ENCODE measurements at regions not wholly inside any gene's neighbourhood (a gene's known extent, or its start where the extent isn't known, plus 50 kb on each side); places are given as distances from the start of the nearest gene placed in this dataset.

DNA sequence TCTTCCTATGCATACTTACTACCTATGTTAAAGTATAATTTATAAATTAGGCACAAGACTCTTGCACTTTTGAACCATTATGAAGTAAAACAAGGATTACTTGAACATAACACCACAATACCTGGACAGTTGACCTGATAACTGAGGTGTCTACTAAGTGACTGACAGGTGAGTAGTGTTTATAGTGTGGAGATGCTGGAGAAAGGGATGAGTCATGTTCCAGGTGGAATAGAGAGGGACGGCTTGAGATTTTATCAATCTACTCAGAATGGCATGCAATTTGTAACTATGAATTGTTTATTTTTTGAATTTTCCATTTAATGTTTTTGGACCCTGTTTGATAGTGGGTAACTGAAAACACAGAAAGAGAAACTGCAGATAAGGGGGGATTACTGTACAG lies 287.6 kb downstream of the MAP2K6 start:
- no peak overlapping the region for H2AFZ ChIP-seq (ENCODE audit: low read depth, low read length)
- H3K27me3 ChIP-seq (ENCODE audit: insufficient read depth, low read depth, low read length), result no peaks in the 10 kb centered on the region
- H3K4me2 ChIP-seq (ENCODE audit: low read length), result no peak overlapping the region
- H3K9me3 ChIP-seq (ENCODE audit: low read length), result no peaks in the 10 kb centered on the region
- H3K27ac ChIP-seq (ENCODE audit: low read length), result no peak overlapping the region
- no peaks in the 10 kb centered on the region for H4K20me1 ChIP-seq (ENCODE audit: insufficient read depth)
- no peaks in the 10 kb centered on the region for H3K36me3 ChIP-seq (ENCODE audit: insufficient read depth, low read length)
- no peaks in the 10 kb centered on the region for H3K9me2 ChIP-seq (ENCODE audit: insufficient read depth, low read length)
- H3K79me2 ChIP-seq (replicated peaks; ENCODE audit: insufficient read depth, low read length), result no peaks in the 10 kb centered on the region
- no peak overlapping the region for H3K9ac ChIP-seq (ENCODE audit: low read length)
- H3K4me3 ChIP-seq (ENCODE audit: low read length), result no peak overlapping the region
- TF ChIP-seq, protein P1, sequence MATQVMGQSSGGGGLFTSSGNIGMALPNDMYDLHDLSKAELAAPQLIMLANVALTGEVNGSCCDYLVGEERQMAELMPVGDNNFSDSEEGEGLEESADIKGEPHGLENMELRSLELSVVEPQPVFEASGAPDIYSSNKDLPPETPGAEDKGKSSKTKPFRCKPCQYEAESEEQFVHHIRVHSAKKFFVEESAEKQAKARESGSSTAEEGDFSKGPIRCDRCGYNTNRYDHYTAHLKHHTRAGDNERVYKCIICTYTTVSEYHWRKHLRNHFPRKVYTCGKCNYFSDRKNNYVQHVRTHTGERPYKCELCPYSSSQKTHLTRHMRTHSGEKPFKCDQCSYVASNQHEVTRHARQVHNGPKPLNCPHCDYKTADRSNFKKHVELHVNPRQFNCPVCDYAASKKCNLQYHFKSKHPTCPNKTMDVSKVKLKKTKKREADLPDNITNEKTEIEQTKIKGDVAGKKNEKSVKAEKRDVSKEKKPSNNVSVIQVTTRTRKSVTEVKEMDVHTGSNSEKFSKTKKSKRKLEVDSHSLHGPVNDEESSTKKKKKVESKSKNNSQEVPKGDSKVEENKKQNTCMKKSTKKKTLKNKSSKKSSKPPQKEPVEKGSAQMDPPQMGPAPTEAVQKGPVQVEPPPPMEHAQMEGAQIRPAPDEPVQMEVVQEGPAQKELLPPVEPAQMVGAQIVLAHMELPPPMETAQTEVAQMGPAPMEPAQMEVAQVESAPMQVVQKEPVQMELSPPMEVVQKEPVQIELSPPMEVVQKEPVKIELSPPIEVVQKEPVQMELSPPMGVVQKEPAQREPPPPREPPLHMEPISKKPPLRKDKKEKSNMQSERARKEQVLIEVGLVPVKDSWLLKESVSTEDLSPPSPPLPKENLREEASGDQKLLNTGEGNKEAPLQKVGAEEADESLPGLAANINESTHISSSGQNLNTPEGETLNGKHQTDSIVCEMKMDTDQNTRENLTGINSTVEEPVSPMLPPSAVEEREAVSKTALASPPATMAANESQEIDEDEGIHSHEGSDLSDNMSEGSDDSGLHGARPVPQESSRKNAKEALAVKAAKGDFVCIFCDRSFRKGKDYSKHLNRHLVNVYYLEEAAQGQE (IDR thresholded peaks at IDR 0.05; ENCODE audit: borderline replicate concordance), result no peak
- TF ChIP-seq RAD21 (conservative IDR thresholded peaks at IDR 0.05), result no peak
- no peak for TF ChIP-seq EP300 (conservative IDR thresholded peaks at IDR 0.05; ENCODE audit: poor library complexity, severe bottlenecking)
- TF ChIP-seq SMC3 (conservative IDR thresholded peaks at IDR 0.05; ENCODE audit: poor library complexity), result no peak
- TF ChIP-seq, protein P2, sequence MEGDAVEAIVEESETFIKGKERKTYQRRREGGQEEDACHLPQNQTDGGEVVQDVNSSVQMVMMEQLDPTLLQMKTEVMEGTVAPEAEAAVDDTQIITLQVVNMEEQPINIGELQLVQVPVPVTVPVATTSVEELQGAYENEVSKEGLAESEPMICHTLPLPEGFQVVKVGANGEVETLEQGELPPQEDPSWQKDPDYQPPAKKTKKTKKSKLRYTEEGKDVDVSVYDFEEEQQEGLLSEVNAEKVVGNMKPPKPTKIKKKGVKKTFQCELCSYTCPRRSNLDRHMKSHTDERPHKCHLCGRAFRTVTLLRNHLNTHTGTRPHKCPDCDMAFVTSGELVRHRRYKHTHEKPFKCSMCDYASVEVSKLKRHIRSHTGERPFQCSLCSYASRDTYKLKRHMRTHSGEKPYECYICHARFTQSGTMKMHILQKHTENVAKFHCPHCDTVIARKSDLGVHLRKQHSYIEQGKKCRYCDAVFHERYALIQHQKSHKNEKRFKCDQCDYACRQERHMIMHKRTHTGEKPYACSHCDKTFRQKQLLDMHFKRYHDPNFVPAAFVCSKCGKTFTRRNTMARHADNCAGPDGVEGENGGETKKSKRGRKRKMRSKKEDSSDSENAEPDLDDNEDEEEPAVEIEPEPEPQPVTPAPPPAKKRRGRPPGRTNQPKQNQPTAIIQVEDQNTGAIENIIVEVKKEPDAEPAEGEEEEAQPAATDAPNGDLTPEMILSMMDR (IDR thresholded peaks at IDR 0.05; ENCODE audit: poor library complexity, severe bottlenecking), result no peak
- TF ChIP-seq TAF1 (IDR thresholded peaks at IDR 0.05; ENCODE audit: low read depth), result no peak
- TF ChIP-seq MXI1 (conservative IDR thresholded peaks at IDR 0.05; ENCODE audit: poor library complexity, severe bottlenecking), result no peak
- TF ChIP-seq POLR2AphosphoS5 (IDR thresholded peaks at IDR 0.05), result no peak
- TF ChIP-seq EZH2 (IDR thresholded peaks at IDR 0.05; ENCODE audit: borderline replicate concordance, insufficient read depth, low read length, poor library complexity, severe bottlenecking), result no peak
- H3F3A ChIP-seq (ENCODE audit: insufficient read depth, low read length, poor library complexity, severe bottlenecking), result no peaks in the 10 kb centered on the region

DNA sequence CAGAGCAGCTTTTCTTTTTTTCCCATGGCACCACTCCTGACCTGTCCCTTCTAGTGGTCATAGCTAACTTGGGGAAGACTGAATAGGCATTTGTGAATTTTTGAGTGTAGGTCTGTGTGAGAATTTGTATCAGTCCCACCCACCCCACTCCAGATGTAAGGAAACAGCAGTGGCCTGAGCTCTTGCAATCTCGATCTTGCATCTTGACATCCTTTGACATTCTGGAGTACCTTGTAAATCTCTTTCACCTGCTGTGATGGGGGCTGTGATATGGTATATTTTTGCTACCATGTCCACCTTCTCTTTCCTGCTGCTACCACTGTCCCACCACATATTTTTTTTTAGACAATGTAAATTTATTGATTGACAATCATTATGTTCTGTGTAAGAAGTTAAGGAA lies 289.3 kb downstream of the MAP2K6 start:
- H3K27me3 ChIP-seq (ENCODE audit: insufficient read depth, low read depth, low read length), result no peaks in the 10 kb centered on the region
- no peak overlapping the region for H2AFZ ChIP-seq (ENCODE audit: low read depth, low read length)
- H3K4me2 ChIP-seq (ENCODE audit: low read length), result no peak overlapping the region
- TF ChIP-seq, protein P2 (IDR thresholded peaks at IDR 0.05; ENCODE audit: poor library complexity, severe bottlenecking), result no peak
- TF ChIP-seq, protein P1 (IDR thresholded peaks at IDR 0.05; ENCODE audit: borderline replicate concordance), result no peak
- no peak for TF ChIP-seq EZH2 (IDR thresholded peaks at IDR 0.05; ENCODE audit: borderline replicate concordance, insufficient read depth, low read length, poor library complexity, severe bottlenecking)
- no peaks in the 10 kb centered on the region for H3K79me2 ChIP-seq (replicated peaks; ENCODE audit: insufficient read depth, low read length)
- H3F3A ChIP-seq (ENCODE audit: insufficient read depth, low read length, poor library complexity, severe bottlenecking), result no peaks in the 10 kb centered on the region
- no peaks in the 10 kb centered on the region for H3K36me3 ChIP-seq (ENCODE audit: insufficient read depth, low read length)
- H3K9me3 ChIP-seq (ENCODE audit: low read length), result no peaks in the 10 kb centered on the region
- H3K9ac ChIP-seq (ENCODE audit: low read length), result no peak overlapping the region
- no peaks in the 10 kb centered on the region for H4K20me1 ChIP-seq (ENCODE audit: insufficient read depth)
- no peak overlapping the region for H3K27ac ChIP-seq (ENCODE audit: low read length)
- no peaks in the 10 kb centered on the region for H3K9me2 ChIP-seq (ENCODE audit: insufficient read depth, low read length)
- H3K4me3 ChIP-seq (ENCODE audit: low read length), result no peak overlapping the region
